ENCODE measurements at regions not wholly inside any gene's neighbourhood (a gene's known extent, or its start where the extent isn't known, plus 50 kb on each side); places are given as distances from the start of the nearest gene placed in this dataset.

DNA sequence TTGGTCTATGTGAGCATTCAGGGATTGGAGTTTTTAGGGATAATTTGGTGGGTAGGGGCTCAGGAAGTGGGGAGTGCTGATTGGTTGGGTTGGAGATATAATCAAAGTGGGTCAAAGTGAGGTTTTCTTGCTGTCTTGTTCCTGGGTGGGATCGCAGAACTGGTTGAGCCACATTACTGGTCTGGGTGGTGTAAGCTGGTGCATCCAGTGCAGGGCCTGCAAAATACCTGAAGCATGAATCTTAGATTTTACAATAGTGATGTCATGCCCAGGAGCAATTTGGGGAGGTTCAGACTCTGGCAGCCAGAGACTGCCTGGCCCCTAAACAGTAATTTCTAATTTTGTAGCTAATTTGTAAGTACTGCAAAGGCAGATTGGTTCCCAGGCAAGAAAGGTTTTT lies 665.6 kb upstream of the PRKX start:
- no peak for DNase-seq
- TF ChIP-seq, protein P1, sequence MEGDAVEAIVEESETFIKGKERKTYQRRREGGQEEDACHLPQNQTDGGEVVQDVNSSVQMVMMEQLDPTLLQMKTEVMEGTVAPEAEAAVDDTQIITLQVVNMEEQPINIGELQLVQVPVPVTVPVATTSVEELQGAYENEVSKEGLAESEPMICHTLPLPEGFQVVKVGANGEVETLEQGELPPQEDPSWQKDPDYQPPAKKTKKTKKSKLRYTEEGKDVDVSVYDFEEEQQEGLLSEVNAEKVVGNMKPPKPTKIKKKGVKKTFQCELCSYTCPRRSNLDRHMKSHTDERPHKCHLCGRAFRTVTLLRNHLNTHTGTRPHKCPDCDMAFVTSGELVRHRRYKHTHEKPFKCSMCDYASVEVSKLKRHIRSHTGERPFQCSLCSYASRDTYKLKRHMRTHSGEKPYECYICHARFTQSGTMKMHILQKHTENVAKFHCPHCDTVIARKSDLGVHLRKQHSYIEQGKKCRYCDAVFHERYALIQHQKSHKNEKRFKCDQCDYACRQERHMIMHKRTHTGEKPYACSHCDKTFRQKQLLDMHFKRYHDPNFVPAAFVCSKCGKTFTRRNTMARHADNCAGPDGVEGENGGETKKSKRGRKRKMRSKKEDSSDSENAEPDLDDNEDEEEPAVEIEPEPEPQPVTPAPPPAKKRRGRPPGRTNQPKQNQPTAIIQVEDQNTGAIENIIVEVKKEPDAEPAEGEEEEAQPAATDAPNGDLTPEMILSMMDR (IDR thresholded peaks at IDR 0.05; ENCODE audit: low read depth, low read length, missing control alignments), result no peak
- Histone ChIP-seq H3K36me3 (replicated peaks) (no peaks in the 10 kb centered on the region), H3K4me3 (ENCODE audit: low read depth, low read length) (no peak overlapping the region), H3K27me3 (replicated peaks) (no peaks in the 10 kb centered on the region), H3K27ac (no peak overlapping the region)
- in situ Hi-C loops (cut with HindIII; ENCODE audit: low pct_ligation_motif_present, low sequenced_read_pairs), result no loop called here

DNA sequence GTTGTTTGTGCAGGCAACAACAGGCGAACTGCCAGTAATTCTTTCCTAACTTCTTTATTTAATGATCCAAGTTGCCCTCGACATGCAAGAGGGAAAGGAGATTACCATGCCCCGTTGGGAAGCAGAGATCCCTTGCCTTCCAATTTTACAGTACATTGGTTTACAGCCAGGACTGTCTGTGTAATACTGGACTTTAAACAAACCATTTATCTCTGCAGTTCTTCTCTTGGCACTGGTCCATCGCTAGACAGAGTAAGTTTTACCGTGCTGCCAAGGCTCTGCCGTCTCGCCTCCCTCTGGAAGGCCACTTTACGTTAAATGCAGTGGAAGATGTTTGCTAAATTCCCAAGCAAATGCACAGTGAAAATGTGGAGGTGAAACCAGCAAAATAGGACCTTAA lies 660.3 kb upstream of the PRKX start:
- no peak for DNase-seq
- H3K27me3 ChIP-seq (replicated peaks), result no peaks in the 10 kb centered on the region
- no peak overlapping the region for H3K27ac ChIP-seq
- TF ChIP-seq, protein P1 (IDR thresholded peaks at IDR 0.05; ENCODE audit: low read depth, low read length, missing control alignments), result no peak
- H3K4me3 ChIP-seq (ENCODE audit: low read depth, low read length), result no peak overlapping the region
- no peaks in the 10 kb centered on the region for H3K36me3 ChIP-seq (replicated peaks)
- in situ Hi-C loops (cut with HindIII; ENCODE audit: low pct_ligation_motif_present, low sequenced_read_pairs), result no loop called here

DNA sequence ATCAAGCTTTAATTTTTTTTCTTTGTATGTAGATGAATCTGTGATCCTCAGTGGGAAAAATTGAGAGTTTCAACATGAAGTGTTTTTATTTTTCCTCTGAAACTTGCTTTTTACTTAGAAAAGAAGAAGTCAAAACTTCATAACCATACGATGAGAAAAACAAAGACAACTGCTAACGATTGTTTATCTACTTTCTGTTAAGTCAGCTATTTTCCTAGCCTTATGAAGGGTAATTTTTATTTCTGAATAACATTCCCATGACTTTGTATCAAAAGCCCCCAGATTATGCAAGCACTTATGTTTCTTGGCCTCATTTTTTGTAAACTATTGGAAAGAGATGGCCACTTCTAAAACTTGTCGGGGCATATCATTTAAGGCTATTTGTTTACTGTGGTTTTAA lies 645.1 kb upstream of the PRKX start:
- no peaks in the 10 kb centered on the region for H3K27me3 ChIP-seq (replicated peaks)
- DNase-seq, result no peak
- no peaks in the 10 kb centered on the region for H3K36me3 ChIP-seq (replicated peaks)
- H3K4me3 ChIP-seq (ENCODE audit: low read depth, low read length), result no peak overlapping the region
- TF ChIP-seq, protein P1 (IDR thresholded peaks at IDR 0.05; ENCODE audit: low read depth, low read length, missing control alignments), result no peak
- in situ Hi-C loops (cut with HindIII; ENCODE audit: low pct_ligation_motif_present, low sequenced_read_pairs), result no loop called here
- no peak overlapping the region for H3K27ac ChIP-seq

DNA sequence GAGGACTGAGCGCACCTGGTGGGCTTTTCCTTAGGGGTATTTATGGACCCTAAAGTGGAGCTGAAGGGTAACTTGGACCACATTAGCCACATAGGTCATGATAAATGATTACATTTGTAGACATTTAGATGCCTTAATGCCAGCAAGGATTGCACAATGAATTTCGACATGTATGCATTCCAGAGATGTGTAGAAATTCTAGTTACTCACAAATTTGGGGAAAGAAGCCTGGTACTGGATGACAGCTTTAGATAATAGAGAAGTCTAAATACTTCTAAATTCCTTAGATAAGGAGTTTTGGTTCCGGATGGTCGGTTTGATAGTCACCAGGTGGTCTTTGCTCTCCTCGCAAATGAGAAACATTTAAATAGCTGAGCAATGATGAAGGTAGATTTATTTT lies 609.5 kb upstream of the PRKX start:
- TF ChIP-seq, protein P1 (IDR thresholded peaks at IDR 0.05; ENCODE audit: low read depth, low read length, missing control alignments), result no peak
- in situ Hi-C loops (cut with HindIII; ENCODE audit: low pct_ligation_motif_present, low sequenced_read_pairs), result no loop called here
- Histone ChIP-seq H3K27ac (no peak overlapping the region), H3K36me3 (replicated peaks) (no peaks in the 10 kb centered on the region), H3K4me3 (ENCODE audit: low read depth, low read length) (no peak overlapping the region), H3K27me3 (replicated peaks) (no peaks in the 10 kb centered on the region)
- DNase-seq, result no peak

DNA sequence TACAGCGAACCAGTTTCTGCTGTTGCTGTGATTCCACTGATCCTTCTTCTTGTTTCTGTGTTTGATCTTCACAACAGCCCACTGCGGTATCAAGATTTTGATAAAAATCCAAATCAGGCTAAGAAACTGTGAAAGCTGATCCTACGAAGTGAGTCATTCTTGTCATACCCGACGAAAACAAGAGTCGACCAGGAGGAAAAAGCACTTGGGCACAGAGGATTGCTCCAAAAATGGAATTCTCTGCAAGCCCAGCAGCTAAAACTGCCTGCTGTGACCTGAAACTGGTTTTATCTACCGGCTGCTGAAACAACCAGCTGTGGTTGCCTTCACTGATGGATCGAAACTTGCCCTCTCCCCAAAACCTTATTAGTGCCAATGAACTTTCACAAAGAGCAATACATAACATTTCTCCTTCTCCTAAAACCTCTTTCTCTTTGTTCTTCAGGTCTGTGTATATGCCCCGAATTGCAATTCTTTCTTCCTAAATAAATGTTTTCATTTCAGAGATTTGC lies 607.0 kb upstream of the PRKX start:
- TF ChIP-seq, protein P1 (IDR thresholded peaks at IDR 0.05; ENCODE audit: low read depth, low read length, missing control alignments), result no peak
- H3K27ac ChIP-seq, result no peak overlapping the region
- H3K36me3 ChIP-seq (replicated peaks), result no peaks in the 10 kb centered on the region

DNA sequence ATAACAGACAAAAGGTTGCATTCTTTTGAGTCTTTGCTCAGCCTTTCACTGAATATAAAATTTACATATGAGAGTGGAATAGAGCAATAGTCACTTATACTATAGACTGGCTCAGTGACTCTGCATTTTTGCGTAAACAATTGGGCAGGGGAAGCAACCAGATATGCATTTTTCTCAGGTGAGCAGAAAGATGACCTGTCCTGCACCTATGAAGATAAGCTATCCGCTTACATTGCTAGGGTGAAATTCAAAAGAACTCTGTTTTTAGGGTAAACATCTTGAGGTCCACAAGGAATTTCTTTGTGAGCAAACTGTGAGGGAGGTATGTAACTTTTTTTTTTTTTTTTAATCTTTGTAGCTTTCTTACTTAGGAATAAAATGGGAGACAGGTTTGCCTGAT lies 602.4 kb upstream of the PRKX start:
- in situ Hi-C loops (cut with HindIII; ENCODE audit: low pct_ligation_motif_present, low sequenced_read_pairs), result no loop called here
- no peaks in the 10 kb centered on the region for H3K27me3 ChIP-seq (replicated peaks)
- no peak overlapping the region for H3K27ac ChIP-seq

More for the DNA sequence above, 607.0 kb upstream of the PRKX start:
- no peak overlapping the region for H3K4me3 ChIP-seq (ENCODE audit: low read depth, low read length)
- DNase-seq, result no peak
- in situ Hi-C loops (cut with HindIII; ENCODE audit: low pct_ligation_motif_present, low sequenced_read_pairs), result no loop called here
- H3K27me3 ChIP-seq (replicated peaks), result no peaks in the 10 kb centered on the region

More for the DNA sequence above, 602.4 kb upstream of the PRKX start:
- no peak for DNase-seq
- Histone ChIP-seq H3K4me3 (ENCODE audit: low read depth, low read length) (no peak overlapping the region), H3K36me3 (replicated peaks) (no peaks in the 10 kb centered on the region)
- TF ChIP-seq, protein P1 (IDR thresholded peaks at IDR 0.05; ENCODE audit: low read depth, low read length, missing control alignments), result no peak

Measured in brain microvascular endothelial cell (primary cell).